ENCODE measurements at regions not wholly inside any gene's neighbourhood (a gene's known extent, or its start where the extent isn't known, plus 50 kb on each side); places are given as distances from the start of the nearest gene placed in this dataset.

GRCh38 chr2:220296174-220296573, 668.7 kb downstream of the SLC4A3 start:
- no peaks in the 10 kb centered on the region for H3K36me3 ChIP-seq
- no peak overlapping the region for H3K4me3 ChIP-seq
- no peaks in the 10 kb centered on the region for H3K9me3 ChIP-seq
- H3K4me1 ChIP-seq, result no peaks in the 10 kb centered on the region
- no peak for TF ChIP-seq POLR2AphosphoS5 (IDR thresholded peaks at IDR 0.05; ENCODE audit: insufficient read depth in 1 of 2, low read depth in 1 of 2)
- TF ChIP-seq CTCF (IDR thresholded peaks at IDR 0.05), result no peak
- TF ChIP-seq POLR2A (IDR thresholded peaks at IDR 0.05), result no peak
- no peak overlapping the region for H3K27ac ChIP-seq
- no peak for DNase-seq (ENCODE audit: extremely low spot score in 2 of 2)
- H3K27me3 ChIP-seq, result no peaks in the 10 kb centered on the region
- intact Hi-C loops (cut with DNase I), result no loop called here

GRCh38 chr2:220297093-220297492, 669.7 kb downstream of the SLC4A3 start:
- no peaks in the 10 kb centered on the region for H3K27me3 ChIP-seq
- intact Hi-C loops (cut with DNase I), result no loop called here
- H3K36me3 ChIP-seq, result no peaks in the 10 kb centered on the region
- no peak for DNase-seq (ENCODE audit: extremely low spot score in 2 of 2)
- no peak overlapping the region for H3K4me3 ChIP-seq
- H3K27ac ChIP-seq, result no peak overlapping the region
- TF ChIP-seq POLR2AphosphoS5 (IDR thresholded peaks at IDR 0.05; ENCODE audit: insufficient read depth in 1 of 2, low read depth in 1 of 2) (no peak), CTCF (IDR thresholded peaks at IDR 0.05) (no peak), POLR2A (IDR thresholded peaks at IDR 0.05) (no peak)
- H3K9me3 ChIP-seq, result no peaks in the 10 kb centered on the region
- H3K4me1 ChIP-seq, result no peaks in the 10 kb centered on the region

DNA sequence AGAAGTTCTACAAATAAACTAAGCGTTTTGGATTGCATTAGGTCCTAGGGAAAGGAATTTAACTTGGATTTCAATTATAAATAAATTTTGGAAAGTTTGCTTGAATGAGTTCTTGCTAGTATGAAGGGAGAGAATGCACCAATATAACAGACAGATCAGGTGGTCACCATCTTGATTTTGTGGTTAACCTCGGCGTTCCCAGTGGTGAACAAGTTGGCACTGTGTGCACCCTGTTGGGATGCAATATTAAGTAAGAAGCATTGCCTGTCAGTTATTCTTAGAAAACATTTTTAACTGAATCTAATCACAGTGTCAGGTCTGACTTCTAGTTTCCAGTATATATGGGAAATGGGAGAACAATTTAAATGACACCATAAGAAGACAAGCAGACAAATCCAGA, 673.4 kb downstream of the SLC4A3 start:
- no peaks in the 10 kb centered on the region for H3K9me3 ChIP-seq
- intact Hi-C loops (cut with DNase I), result no loop called here
- H3K27ac ChIP-seq, result no peak overlapping the region
- no peaks in the 10 kb centered on the region for H3K36me3 ChIP-seq
- no peak overlapping the region for H3K4me3 ChIP-seq
- no peaks in the 10 kb centered on the region for H3K4me1 ChIP-seq
- H3K27me3 ChIP-seq, result no peaks in the 10 kb centered on the region
- TF ChIP-seq CTCF (IDR thresholded peaks at IDR 0.05) (no peak), POLR2A (IDR thresholded peaks at IDR 0.05) (no peak), POLR2AphosphoS5 (IDR thresholded peaks at IDR 0.05; ENCODE audit: insufficient read depth in 1 of 2, low read depth in 1 of 2) (no peak)
- DNase-seq (ENCODE audit: extremely low spot score in 2 of 2), result no peak

DNA sequence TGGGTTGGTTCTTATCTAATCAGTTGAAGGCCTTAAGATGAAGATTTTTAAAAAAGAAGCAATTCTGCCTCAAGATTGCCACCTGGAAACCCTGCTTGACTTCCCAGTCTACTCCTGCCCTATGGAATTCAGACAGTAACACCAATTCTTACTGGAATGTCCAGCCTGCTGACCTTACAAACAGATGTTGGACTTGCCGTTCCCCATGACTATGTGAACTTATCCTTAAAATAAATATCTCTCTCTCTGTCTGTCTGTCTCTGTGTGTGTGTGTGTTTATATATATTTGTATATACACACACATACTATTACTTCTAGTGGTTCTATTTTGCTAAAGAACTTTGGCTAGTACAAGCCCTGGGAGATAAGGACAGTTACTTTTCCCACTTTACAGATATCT, 675.3 kb downstream of the SLC4A3 start:
- no peak for TF ChIP-seq POLR2AphosphoS5 (IDR thresholded peaks at IDR 0.05; ENCODE audit: insufficient read depth in 1 of 2, low read depth in 1 of 2)
- TF ChIP-seq POLR2A (IDR thresholded peaks at IDR 0.05), result no peak
- TF ChIP-seq CTCF (IDR thresholded peaks at IDR 0.05), result no peak
- Histone ChIP-seq H3K4me3 (no peak overlapping the region), H3K27me3 (no peaks in the 10 kb centered on the region), H3K9me3 (no peaks in the 10 kb centered on the region), H3K36me3 (no peaks in the 10 kb centered on the region), H3K27ac (no peak overlapping the region), H3K4me1 (no peaks in the 10 kb centered on the region)
- DNase-seq (ENCODE audit: extremely low spot score in 2 of 2), result no peak
- intact Hi-C loops (cut with DNase I), result no loop called here

- TF ChIP-seq POLR2A (IDR thresholded peaks at IDR 0.05) (no peak), POLR2AphosphoS5 (IDR thresholded peaks at IDR 0.05; ENCODE audit: insufficient read depth in 1 of 2, low read depth in 1 of 2) (no peak), CTCF (IDR thresholded peaks at IDR 0.05) (no peak)
- Histone ChIP-seq H3K4me3 (no peak overlapping the region), H3K27ac (no peak overlapping the region), H3K36me3 (no peaks in the 10 kb centered on the region), H3K9me3 (no peaks in the 10 kb centered on the region), H3K27me3 (no peaks in the 10 kb centered on the region), H3K4me1 (no peaks in the 10 kb centered on the region)
- no peak for DNase-seq (ENCODE audit: extremely low spot score in 2 of 2)
- intact Hi-C loops (cut with DNase I), result no loop called here
These were observed 681.8 kb downstream of the SLC4A3 start for GRCh38 chr2:220309215-220309614.
